Ammon's horn (tissue), 1 donor: ENCODE measurements at regions not wholly inside any gene's neighbourhood (a gene's known extent, or its start where the extent isn't known, plus 50 kb on each side); places are given as distances from the start of the nearest gene placed in this dataset.
A peak's percentile ranks its signal among the peaks of the same experiment; 100 is the strongest.

Source experiments
- DNase-seq: peaks from one replicate; pipeline ENCODE4 v3.0.0-alpha.2; 2016; ENCODE audit warnings: low spot score

- no peak for DNase-seq
Observed at GRCh38 chr15:95448531-95449229, 881.8 kb upstream of the NR2F2 start.

- no peak for DNase-seq
Observed at GRCh38 chr15:95449230-95449628, 881.3 kb upstream of the NR2F2 start.

- DNase-seq = no peak
Observed at GRCh38 chr15:95450413-95450812, 880.1 kb upstream of the NR2F2 start.

GRCh38 chr15:95451938-95452337 lies 878.6 kb upstream of the NR2F2 start:
- DNase-seq = no peak

- no peak for DNase-seq
Observed at GRCh38 chr15:95454403-95455262, 875.9 kb upstream of the NR2F2 start.

- DNase-seq = no peak
Observed at GRCh38 chr15:95457520-95457919, 873.0 kb upstream of the NR2F2 start.

- DNase-seq = no peak
Observed at GRCh38 chr15:95458721-95459120, 871.8 kb upstream of the NR2F2 start.

- DNase-seq = no peak
Observed at GRCh38 chr15:95459273-95459672, 871.2 kb upstream of the NR2F2 start.

- no peak for DNase-seq
Observed at GRCh38 chr15:95464509-95464908, 866.0 kb upstream of the NR2F2 start.

GRCh38 chr15:95468820-95469219 lies 861.7 kb upstream of the NR2F2 start:
- DNase-seq = no peak

GRCh38 chr15:95469496-95470000 lies 861.0 kb upstream of the NR2F2 start:
- no peak for DNase-seq

GRCh38 chr15:95470529-95470928 lies 860.0 kb upstream of the NR2F2 start:
- no peak for DNase-seq

GRCh38 chr15:95470997-95471689 lies 859.4 kb upstream of the NR2F2 start:
- no peak for DNase-seq

- no peak for DNase-seq
Observed at GRCh38 chr15:95471690-95472086, 858.8 kb upstream of the NR2F2 start.

- DNase-seq = no peak
Observed at GRCh38 chr15:95475067-95475466, 855.4 kb upstream of the NR2F2 start.

GRCh38 chr15:95479308-95479707 lies 851.2 kb upstream of the NR2F2 start:
- DNase-seq = no peak

GRCh38 chr15:95485367-95485766 lies 845.1 kb upstream of the NR2F2 start:
- no peak for DNase-seq

GRCh38 chr15:95486224-95486623 lies 844.3 kb upstream of the NR2F2 start:
- DNase-seq = no peak

GRCh38 chr15:95489103-95489502 lies 841.4 kb upstream of the NR2F2 start:
- DNase-seq = no peak

GRCh38 chr15:95492388-95493070 lies 838.0 kb upstream of the NR2F2 start:
- DNase-seq = no peak

- DNase-seq = peak; percentile 11
Observed at GRCh38 chr15:95494971-95495541, 835.4 kb upstream of the NR2F2 start.

GRCh38 chr15:95497634-95498033 lies 832.9 kb upstream of the NR2F2 start:
- DNase-seq = no peak
